ENCODE measurements at regions not wholly inside any gene's neighbourhood (a gene's known extent, or its start where the extent isn't known, plus 50 kb on each side); places are given as distances from the start of the nearest gene placed in this dataset.

DNA sequence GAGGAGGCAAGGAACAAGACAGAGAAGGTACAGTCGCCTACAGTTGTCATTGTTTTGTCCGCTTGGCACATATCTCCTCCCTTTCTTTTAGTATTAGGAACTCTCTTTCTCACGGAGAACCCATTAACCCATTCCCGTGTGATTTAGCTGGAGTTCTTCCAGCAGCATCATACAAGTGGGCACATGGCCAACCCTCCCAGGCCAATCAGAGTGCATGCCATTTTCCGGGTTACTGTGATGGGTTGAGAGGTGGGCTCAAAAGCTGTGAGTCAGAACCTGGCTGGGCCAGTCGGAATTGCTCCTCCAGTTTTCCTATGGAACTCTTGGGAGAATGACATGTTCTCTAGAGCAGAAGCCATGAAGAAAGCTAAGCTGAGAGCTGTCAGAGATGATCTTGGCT, 83.1 kb upstream of the SOD1 start:
- Histone ChIP-seq H3K4me1 (no peaks in the 10 kb centered on the region), H3K27ac (no peak overlapping the region), H3K27me3 (ENCODE audit: insufficient read depth in 3 of 3, low read length in 2 of 3) (peaks cover 0 to 2% (median 0%) of the 10 kb centered on the region in 3 donors), H3K9me3 (peaks cover 10% of the 10 kb centered on the region), H3K4me3 (no peak overlapping the region), H3K36me3 (ENCODE audit: insufficient read depth in 1 of 2, low read depth in 1 of 2) (no peaks in the 10 kb centered on the region)
- DNase-seq (no peak), ATAC-seq (no peak)
- 19 to 39% (median 38%) methylated on average over 6 of the region's 6 CpGs for WGBS, 3 donors
- TF ChIP-seq, protein P1, sequence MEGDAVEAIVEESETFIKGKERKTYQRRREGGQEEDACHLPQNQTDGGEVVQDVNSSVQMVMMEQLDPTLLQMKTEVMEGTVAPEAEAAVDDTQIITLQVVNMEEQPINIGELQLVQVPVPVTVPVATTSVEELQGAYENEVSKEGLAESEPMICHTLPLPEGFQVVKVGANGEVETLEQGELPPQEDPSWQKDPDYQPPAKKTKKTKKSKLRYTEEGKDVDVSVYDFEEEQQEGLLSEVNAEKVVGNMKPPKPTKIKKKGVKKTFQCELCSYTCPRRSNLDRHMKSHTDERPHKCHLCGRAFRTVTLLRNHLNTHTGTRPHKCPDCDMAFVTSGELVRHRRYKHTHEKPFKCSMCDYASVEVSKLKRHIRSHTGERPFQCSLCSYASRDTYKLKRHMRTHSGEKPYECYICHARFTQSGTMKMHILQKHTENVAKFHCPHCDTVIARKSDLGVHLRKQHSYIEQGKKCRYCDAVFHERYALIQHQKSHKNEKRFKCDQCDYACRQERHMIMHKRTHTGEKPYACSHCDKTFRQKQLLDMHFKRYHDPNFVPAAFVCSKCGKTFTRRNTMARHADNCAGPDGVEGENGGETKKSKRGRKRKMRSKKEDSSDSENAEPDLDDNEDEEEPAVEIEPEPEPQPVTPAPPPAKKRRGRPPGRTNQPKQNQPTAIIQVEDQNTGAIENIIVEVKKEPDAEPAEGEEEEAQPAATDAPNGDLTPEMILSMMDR (IDR thresholded peaks at IDR 0.05), result no peak
- intact Hi-C loops (cut with DNase I), result no loop called here

DNA sequence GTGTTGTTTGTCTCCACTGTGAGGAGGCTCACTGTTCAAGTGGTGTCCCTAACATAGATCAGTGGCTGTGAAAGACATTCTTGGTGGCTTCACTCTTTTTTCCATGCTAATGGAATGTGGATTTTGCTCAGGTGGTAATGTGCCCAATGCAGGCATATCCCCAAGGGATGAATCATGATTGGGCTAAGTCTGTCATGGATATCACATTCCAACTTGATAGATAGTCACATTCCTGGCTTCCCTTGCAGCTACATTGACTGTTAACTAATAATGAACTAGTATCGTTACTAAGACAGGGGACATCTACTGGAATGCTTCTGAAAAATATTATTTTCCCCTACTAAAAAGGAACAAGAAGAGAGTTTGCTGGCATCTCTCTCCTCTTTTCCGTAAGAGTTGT, 86.3 kb upstream of the SOD1 start:
- no peak overlapping the region for H3K4me3 ChIP-seq
- TF ChIP-seq, protein P1 (IDR thresholded peaks at IDR 0.05), result no peak
- H3K9me3 ChIP-seq, result peaks cover 10% of the 10 kb centered on the region
- intact Hi-C loops (cut with DNase I), result no loop called here
- peaks cover 0 to 2% (median 0%) of the 10 kb centered on the region in 3 donors for H3K27me3 ChIP-seq (ENCODE audit: insufficient read depth in 3 of 3, low read length in 2 of 3)
- ATAC-seq (no peak), DNase-seq (no peak)
- WGBS, 3 donors, result 80 to 95% (median 90%) methylated on average over 2 of the region's 2 CpGs
- no peaks in the 10 kb centered on the region for H3K36me3 ChIP-seq (ENCODE audit: insufficient read depth in 1 of 2, low read depth in 1 of 2)
- no peaks in the 10 kb centered on the region for H3K4me1 ChIP-seq
- no peak overlapping the region for H3K27ac ChIP-seq

DNA sequence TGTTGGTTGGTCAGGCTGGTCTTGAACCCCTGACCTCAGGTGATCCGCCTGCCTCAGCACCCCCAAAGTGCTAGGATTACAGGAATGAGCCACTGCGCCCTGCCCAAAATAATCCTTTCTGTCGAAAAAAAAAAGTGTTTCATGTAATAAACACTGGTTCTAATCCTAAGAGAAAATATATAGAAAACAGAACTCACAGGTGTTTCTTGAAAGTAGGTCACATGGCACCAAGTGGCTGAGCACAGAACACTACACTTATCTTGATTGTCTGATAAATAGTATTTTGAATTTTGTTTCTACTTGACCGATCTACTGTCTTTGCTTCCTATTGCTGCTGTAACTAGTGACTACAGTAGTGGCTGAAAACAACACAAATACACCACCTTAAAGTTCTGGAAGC, 87.6 kb upstream of the SOD1 start:
- DNase-seq (no peak), ATAC-seq (no peak)
- peaks cover 0 to 2% (median 0%) of the 10 kb centered on the region in 3 donors for H3K27me3 ChIP-seq (ENCODE audit: insufficient read depth in 3 of 3, low read length in 2 of 3)
- TF ChIP-seq, protein P1 (IDR thresholded peaks at IDR 0.05), result no peak
- no peaks in the 10 kb centered on the region for H3K36me3 ChIP-seq (ENCODE audit: insufficient read depth in 1 of 2, low read depth in 1 of 2)
- peaks cover 10% of the 10 kb centered on the region for H3K9me3 ChIP-seq
- intact Hi-C loops (cut with DNase I), result no loop called here
- H3K4me1 ChIP-seq, result no peaks in the 10 kb centered on the region
- 81 to 89% (median 85%) methylated on average over 4 of the region's 4 CpGs for WGBS, 3 donors
- H3K4me3 ChIP-seq, result no peak overlapping the region
- no peak overlapping the region for H3K27ac ChIP-seq

DNA sequence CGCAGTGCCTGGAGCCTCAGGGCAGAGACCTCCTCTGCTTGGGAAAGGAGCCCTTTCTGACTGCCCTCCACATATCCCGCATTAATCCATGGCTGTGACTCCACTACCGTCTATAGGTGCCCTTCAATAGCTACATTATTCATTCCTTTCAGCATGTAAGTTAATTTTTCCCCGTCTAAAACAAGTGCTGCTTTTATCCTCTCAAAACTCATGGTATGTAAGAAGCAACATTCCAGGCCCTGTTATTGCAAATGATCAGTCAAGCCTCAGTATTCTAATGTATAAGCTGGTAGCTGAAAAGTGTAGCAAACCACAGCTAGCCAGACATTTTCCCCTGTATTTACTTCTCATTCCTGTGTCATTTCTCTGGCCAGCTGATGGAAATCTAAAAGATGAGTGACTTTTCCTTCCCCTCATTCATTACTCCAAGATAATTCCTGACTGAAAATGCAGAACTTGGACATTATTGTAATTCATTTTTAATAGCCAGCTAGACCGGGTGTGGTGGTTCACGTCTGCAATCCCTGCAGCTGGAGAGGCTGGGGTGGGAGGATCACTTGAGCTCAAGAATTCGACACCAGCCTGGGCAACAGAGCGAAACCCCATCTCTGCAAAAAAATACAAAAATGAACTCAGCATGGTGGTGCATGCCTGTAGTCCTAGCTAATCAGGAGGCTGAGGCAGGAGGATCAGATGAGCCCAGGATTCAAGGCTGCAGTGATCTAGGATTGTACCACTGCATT, 88.5 kb upstream of the SOD1 start:
- DNase-seq, result no peak
- no peak for ATAC-seq
- intact Hi-C loops (cut with DNase I), result no loop called here
- Histone ChIP-seq H3K27ac (no peak overlapping the region), H3K27me3 (ENCODE audit: insufficient read depth in 3 of 3, low read length in 2 of 3) (peaks cover 0 to 2% (median 0%) of the 10 kb centered on the region in 3 donors), H3K4me3 (no peak overlapping the region), H3K9me3 (peaks cover 10% of the 10 kb centered on the region), H3K4me1 (no peaks in the 10 kb centered on the region), H3K36me3 (ENCODE audit: insufficient read depth in 1 of 2, low read depth in 1 of 2) (no peaks in the 10 kb centered on the region)
- 40 to 44% (median 42%) methylated on average over 8 of the region's 8 CpGs for WGBS, 3 donors
- TF ChIP-seq, protein P1 (IDR thresholded peaks at IDR 0.05), result no peak

DNA sequence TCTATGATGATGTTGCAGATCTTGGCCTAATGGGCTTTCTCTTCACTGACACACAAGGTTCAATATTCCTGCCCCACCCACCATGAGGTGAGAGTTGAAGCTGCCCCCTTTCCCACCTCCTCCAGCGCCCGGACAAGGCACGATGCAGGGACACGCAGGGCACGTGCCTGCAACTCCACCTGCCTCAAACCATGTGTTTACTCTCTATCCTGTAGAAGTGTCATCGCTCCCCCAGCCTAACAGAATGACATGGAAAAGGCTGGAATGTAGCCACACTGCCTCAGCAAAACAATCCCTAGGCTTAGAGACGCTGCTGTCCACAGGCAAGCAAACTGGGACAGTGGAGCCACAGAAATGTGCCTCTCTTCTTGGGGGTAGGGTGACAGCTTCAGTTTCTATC, 92.9 kb upstream of the SOD1 start:
- no peak for ATAC-seq

More for the DNA sequence above, 92.9 kb upstream of the SOD1 start:
- Histone ChIP-seq H3K9me3 (no peaks in the 10 kb centered on the region), H3K27me3 (ENCODE audit: insufficient read depth in 3 of 3, low read length in 2 of 3) (peaks cover 0 to 2% (median 0%) of the 10 kb centered on the region in 3 donors), H3K4me1 (no peaks in the 10 kb centered on the region), H3K27ac (no peak overlapping the region), H3K36me3 (ENCODE audit: insufficient read depth in 1 of 2, low read depth in 1 of 2) (no peaks in the 10 kb centered on the region), H3K4me3 (no peak overlapping the region)
- WGBS, 3 donors, result 60 to 67% (median 61%) methylated on average over 7 of the region's 7 CpGs
- TF ChIP-seq, protein P1 (IDR thresholded peaks at IDR 0.05), result no peak
- intact Hi-C loops (cut with DNase I), result no loop called here
- DNase-seq, result no peak
